Endothelial cell of umbilical vein (primary cell): ENCODE measurements at regions not wholly inside any gene's neighbourhood (a gene's known extent, or its start where the extent isn't known, plus 50 kb on each side); places are given as distances from the start of the nearest gene placed in this dataset.

Experiments used
- CTCF ChIP-seq, 2 donors: IDR thresholded peaks; 1 replicate in 1 of 2; 2 replicates in 1 of 2; pipeline ENCODE4 v1.5.1; 2011; ENCODE audit warnings: low read length in 2 of 2, mild to moderate bottlenecking in 2 of 2, moderate library complexity in 2 of 2, control low read depth in 1 of 2, inconsistent platforms in 1 of 2, low read depth in 1 of 2; ENCODE audit not compliant: insufficient read depth in 1 of 2; ENCODE audit errors: extremely low read depth in 1 of 2
- EZH2 ChIP-seq: IDR thresholded peaks from 2 replicates; pipeline ENCODE4 v1.6.1; 2012; ENCODE audit warnings: borderline replicate concordance, low read depth, mild to moderate bottlenecking, moderate library complexity, low read length, inconsistent platforms; ENCODE audit not compliant: severe bottlenecking
- GATA2 ChIP-seq: IDR thresholded peaks from 2 replicates; pipeline ENCODE4 v1.7.0; 2011; ENCODE audit warnings: low read depth, mild to moderate bottlenecking, moderate library complexity, mixed read lengths, low read length; ENCODE audit not compliant: insufficient read length, insufficient read depth
- POLR2A ChIP-seq: IDR thresholded peaks from 2 replicates; pipeline ENCODE4 v1.6.1; 2012; ENCODE audit warnings: low read depth, mild to moderate bottlenecking, control low read depth, low read length
- POLR2AphosphoS5 ChIP-seq: IDR thresholded peaks from 2 replicates; pipeline ENCODE4 v1.6.1; 2012; ENCODE audit warnings: low read depth, mild to moderate bottlenecking, control low read depth, low read length, moderate library complexity; ENCODE audit not compliant: insufficient read depth

GRCh38 chr10:21078410-21079329 lies 181.6 kb upstream of the NEBL start:
- TF ChIP-seq POLR2A = no peak
- no peak for TF ChIP-seq GATA2
- no peak for TF ChIP-seq EZH2
- peak; percentile 67 to 73 for TF ChIP-seq CTCF (IDR thresholded peaks at IDR 0.05; ENCODE audit: extremely low read depth in 1 of 2, insufficient read depth in 1 of 2, low read depth in 1 of 2, low read length in 2 of 2)
- TF ChIP-seq POLR2AphosphoS5 = no peak
